ENCODE measurements at regions not wholly inside any gene's neighbourhood (a gene's known extent, or its start where the extent isn't known, plus 50 kb on each side); places are given as distances from the start of the nearest gene placed in this dataset.

DNA sequence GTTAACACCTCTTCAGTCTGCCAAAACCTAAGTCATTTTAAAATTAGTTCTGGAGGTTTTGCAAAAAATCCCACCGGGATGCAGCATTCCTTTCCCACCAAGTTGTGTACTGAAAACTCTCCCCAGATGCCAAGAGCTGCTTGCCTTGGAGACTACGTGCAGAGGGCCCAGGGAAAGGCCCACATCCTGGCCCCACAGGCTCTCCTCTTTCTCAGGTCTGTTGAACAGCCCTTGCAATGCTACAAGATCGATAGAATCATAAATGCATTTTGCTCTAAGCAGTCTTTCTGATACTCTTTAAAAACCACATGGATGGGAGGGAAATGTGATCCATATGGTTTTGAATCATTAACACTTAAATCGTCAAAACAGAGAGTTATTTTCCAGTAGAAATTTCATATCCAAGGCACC, 126.7 kb upstream of the ZMIZ1 start:
- no peak for DNase-seq (ENCODE audit: low spot score)

DNA sequence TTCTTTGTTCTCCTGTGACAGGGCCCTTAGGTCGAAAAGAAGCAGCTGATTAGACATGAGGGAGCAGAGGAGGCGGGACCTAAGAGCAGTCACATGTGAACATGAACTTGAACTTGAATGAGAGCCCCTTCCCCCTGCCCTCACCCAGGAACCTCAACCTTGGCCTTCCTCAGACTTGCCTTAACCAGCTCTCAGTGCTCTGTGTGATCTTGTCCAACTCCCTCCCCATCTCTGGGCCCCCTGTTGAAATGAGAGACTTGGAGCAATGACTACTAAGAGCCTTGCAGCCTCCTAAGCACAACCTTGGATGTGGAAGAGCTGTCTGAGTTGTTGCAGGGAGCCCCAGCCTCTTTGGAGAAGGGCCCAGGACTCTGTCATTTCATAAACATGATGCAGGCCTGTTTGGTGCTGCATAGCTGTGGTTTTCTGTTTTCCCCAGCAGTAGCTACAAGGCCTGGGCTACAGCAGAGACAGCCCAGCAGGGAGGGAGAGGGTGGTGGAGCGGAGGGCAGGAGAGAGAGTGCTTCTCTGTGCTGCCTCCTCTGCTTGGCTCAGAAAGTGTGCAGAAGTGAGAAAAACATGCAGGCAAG, 123.9 kb upstream of the ZMIZ1 start:
- no peak for DNase-seq (ENCODE audit: low spot score)

- DNase-seq (ENCODE audit: low spot score): no peak
Measured at GRCh38 chr10:78945838-78946237, 122.9 kb upstream of the ZMIZ1 start.

DNA sequence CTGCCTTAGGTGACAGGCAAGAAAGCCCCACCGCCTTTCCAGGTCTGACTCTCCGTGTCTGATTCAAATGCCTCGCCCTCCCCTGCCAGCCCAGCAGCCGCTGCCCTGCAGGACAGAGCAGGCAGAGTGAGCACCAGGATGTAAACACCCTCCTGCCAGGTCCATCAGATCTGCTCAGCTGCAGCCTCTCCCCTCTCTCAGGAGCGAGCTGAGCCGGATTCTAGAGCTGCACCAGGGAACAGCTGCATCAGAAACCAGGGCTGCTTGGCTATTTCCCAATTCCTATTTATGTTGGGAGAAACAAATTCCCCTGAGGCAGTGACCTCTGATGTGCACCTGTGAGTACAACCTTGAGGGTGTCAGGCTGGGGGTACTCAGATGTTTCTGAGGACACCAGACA, 121.5 kb upstream of the ZMIZ1 start:
- DNase-seq (ENCODE audit: low spot score): no peak

- DNase-seq (ENCODE audit: low spot score): no peak
Measured at GRCh38 chr10:78947733-78948132, 121.0 kb upstream of the ZMIZ1 start.

GRCh38 chr10:78948621-78949030, 120.1 kb upstream of the ZMIZ1 start:
- no peak for DNase-seq (ENCODE audit: low spot score)

DNA sequence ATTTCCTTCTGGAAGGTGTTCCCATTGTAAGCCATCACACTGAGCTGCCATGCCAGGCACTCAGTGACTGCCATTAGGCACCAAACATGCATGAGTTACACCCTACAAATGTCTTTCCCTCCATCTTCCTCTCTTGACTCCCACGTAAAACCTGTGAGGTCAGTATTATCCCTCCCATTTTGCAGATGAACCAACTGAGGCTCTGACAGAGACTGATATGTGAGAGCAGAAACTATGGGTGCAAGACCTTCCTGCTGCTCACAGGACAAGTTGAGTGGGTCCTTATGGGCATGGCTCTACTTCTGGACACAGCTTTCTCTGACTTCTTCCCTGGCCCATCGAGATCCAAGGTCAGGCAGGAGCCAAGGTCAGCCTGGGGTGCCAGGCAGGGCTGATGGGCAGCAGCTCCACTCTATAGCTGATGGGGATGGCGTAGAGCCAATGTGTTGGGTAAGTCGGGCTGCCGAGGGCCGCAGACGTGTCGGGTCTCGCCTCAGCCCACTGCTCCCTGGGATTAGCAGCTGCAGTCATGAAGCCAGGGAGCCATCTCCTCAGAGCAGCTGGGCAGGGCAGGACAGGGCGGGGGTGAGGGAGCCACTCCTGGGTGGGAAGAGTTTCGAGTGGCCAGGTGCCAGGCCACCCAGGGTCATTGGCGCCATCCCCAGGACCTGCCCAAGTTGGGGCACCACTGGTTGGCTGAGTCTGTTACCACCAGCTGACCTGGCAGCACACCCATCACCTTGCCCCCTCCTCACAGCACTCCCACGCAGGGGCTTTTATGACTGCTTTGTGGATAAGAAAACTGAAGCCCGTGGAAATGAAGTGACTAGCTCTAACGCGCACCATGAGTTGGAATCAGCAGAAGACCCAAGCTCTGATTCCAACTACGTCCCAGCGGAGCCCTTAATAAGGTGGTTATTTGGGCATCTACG, 117.8 kb upstream of the ZMIZ1 start:
- no peak for DNase-seq (ENCODE audit: low spot score)

- no peak for DNase-seq (ENCODE audit: low spot score)
Measured at GRCh38 chr10:78952030-78952429, 116.7 kb upstream of the ZMIZ1 start.

GRCh38 chr10:78952686-78953085, 116.1 kb upstream of the ZMIZ1 start:
- DNase-seq (ENCODE audit: low spot score): no peak

DNA sequence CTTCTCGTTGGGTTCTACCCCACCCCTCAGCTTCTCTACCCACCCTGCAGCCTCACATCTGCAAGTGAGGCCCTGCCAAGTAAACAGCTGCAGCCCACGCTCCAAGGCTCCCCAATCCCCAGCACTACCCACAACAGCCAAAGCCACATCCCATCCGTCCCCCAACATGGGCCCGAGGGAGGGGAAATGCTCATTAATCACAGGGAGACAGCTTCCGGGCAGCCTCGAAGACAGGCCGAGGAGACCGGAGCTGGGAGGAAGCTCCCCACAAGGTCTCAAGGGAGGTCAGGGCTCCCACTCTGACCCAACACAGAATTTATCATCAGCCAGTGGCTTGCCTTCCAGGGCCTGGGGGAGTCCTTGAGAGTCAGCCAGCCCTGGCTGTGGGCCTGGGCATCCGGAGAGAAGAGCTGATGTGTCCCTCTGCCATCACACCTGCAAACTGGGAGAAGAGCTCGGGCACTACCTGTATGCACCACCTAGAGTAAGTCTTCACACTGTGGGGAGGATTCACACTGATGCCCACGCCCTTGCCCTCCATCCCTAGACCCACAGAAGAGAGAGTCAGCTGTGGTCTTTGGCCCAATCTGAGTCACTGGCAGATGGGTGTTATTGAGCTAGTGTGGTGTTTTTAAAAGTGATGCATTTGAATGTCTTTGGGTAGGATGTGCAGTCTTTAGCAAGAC, 115.5 kb upstream of the ZMIZ1 start:
- no peak for DNase-seq (ENCODE audit: low spot score)

GRCh38 chr10:78953799-78954297, 114.9 kb upstream of the ZMIZ1 start:
- DNase-seq (ENCODE audit: low spot score): no peak

DNA sequence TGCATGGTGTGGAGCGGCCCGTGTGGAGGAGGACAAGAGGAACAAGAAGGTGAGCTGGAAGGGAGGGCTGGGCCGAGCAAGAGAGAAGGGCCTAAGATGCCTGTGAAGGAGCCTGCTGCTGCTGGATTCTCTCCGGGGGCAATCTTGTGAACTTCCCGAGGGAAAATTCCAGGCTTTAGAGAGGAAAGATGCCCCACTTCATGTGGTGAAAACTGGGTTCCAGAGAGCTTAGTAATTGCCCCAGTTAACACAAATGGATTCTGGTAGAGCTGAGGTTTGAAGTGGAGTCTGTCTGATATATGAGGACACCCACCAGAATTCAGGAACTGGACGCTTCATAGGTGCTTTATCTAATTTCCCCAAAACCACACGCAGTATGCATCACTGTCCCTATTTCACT, 114.1 kb upstream of the ZMIZ1 start:
- no peak for DNase-seq (ENCODE audit: low spot score)

DNA sequence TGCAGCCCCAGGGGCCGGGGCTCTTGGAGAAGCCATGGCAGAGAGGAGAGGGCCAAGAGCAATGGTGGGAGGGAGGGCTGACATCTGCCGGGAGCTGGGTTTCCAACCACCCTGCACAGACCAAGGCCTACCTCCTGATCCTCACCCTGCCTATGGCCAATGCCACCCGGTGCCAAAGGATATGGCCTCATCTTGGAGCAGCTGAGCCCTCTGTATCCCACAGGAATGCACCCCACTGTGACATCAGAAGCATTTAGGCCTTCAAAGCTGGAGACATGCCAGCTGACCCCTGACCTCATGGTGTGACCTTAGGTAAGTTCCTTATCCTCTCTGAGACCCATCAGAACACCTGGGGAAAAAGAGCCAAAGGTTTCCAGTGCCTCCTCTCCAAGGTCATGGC, 113.6 kb upstream of the ZMIZ1 start:
- DNase-seq (ENCODE audit: low spot score): no peak

- DNase-seq (ENCODE audit: low spot score): no peak
Measured at GRCh38 chr10:78956391-78956790, 112.4 kb upstream of the ZMIZ1 start.

GRCh38 chr10:78957471-78958039, 111.2 kb upstream of the ZMIZ1 start:
- no peak for DNase-seq (ENCODE audit: low spot score)

DNA sequence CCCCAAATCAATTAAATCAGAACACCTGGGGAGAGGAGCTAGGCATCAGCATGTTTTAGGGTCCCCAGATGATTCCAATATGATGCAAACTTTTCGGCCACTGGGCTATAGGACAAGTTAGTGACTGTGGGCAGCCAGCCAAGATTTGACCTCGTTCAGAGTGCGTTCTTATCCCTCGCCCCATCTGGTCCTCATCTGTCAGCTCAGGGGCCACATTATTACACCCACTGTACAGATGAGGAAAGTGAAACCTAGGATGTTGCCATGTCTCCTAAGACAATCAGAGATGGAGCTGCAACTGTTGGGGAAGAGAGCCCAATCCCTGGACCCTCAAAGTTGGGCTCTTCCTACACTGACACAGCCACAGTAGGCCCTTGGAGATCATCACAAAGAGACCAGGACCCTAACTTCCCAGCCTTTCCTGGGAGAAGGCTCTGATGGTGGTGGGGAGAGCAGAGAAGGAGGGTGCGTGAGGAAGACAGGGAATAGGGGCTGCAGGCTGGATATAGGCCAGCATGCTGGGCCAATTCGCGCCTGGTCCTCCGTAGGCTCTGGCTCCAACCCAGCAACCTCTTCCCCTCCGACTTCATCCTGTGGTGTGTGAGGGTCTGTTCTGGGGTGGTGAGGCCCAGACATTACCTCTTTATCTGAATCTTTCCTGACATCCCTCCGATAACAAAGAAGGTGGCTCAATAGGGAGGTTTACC, 109.4 kb upstream of the ZMIZ1 start:
- no peak for DNase-seq (ENCODE audit: low spot score)

DNA sequence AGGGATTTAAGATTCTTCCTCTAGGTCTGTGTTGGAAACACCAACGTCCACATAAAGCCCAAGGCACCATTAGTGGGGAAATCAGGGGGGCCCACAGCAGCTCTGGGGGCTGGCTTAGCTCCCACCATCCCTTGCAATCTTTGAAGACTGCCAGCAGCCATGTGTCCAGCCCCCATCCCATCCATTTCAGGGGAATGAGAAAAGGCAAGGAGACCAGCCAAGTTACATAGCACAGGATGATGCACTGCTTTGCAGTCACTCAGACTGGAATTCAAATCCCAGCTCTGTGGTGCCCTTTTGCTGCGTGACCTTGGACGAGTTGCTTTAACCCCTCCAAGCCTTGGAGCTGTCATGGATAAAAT, 108.9 kb upstream of the ZMIZ1 start:
- DNase-seq (ENCODE audit: low spot score): no peak

GRCh38 chr10:78960316-78960800, 108.4 kb upstream of the ZMIZ1 start:
- no peak for DNase-seq (ENCODE audit: low spot score)

GRCh38 chr10:78961760-78962159, 107.0 kb upstream of the ZMIZ1 start:
- DNase-seq (ENCODE audit: low spot score): no peak

- no peak for DNase-seq (ENCODE audit: low spot score)
Measured at GRCh38 chr10:78963074-78964034, 105.4 kb upstream of the ZMIZ1 start.

Measured in hematopoietic multipotent progenitor cell treated with erythropoietin and hydrocortisone succinate and interleukin-3 and kit ligand, for 17 days (in vitro differentiated cells).